H9 (cell line): ENCODE measurements at regions not wholly inside any gene's neighbourhood (a gene's known extent, or its start where the extent isn't known, plus 50 kb on each side); places are given as distances from the start of the nearest gene placed in this dataset.

ENCODE experiments used
- DNase-seq: peaks from one replicate; pipeline ENCODE4 v3.0.0-alpha.2; 2017
- H2AFZ ChIP-seq: one replicate; pipeline ENCODE4 v1.6.1; 2013; ENCODE audit warnings: mild to moderate bottlenecking, low read length, control low read depth, moderate library complexity
- H2AK5ac ChIP-seq: 2 replicates; pipeline ENCODE4 v1.6.1; 2013; ENCODE audit warnings: low read length, control low read depth, mixed read lengths; ENCODE audit not compliant: insufficient read length
- H2BK120ac ChIP-seq: one replicate; pipeline ENCODE4 v1.6.1; 2013; ENCODE audit warnings: low read depth, mild to moderate bottlenecking, low read length, control low read depth, inconsistent platforms; ENCODE audit not compliant: poor library complexity, severe bottlenecking
- H2BK12ac ChIP-seq: 2 replicates; pipeline ENCODE4 v1.6.1; 2013; ENCODE audit warnings: low read length, control low read depth, mixed read lengths, low read depth; ENCODE audit not compliant: insufficient read length
- H2BK15ac ChIP-seq: 2 replicates; pipeline ENCODE4 v1.6.1; 2013; ENCODE audit warnings: low read depth, low read length, control low read depth
- H2BK20ac ChIP-seq: one replicate; pipeline ENCODE4 v1.6.1; 2013; ENCODE audit warnings: low read depth, mild to moderate bottlenecking, low read length, control low read depth, inconsistent platforms; ENCODE audit not compliant: poor library complexity, severe bottlenecking
- H2BK5ac ChIP-seq: 2 replicates; pipeline ENCODE4 v1.6.1; 2013; ENCODE audit warnings: low read length, control low read depth, mixed read lengths; ENCODE audit not compliant: insufficient read length
- H3K14ac ChIP-seq: 2 replicates; pipeline ENCODE4 v1.6.1; 2013; ENCODE audit warnings: low read length, control low read depth; ENCODE audit not compliant: insufficient read depth
- H3K18ac ChIP-seq: 2 replicates; pipeline ENCODE4 v1.6.1; 2013; ENCODE audit warnings: low read depth, mild to moderate bottlenecking, mixed read lengths, low read length, control low read depth; ENCODE audit not compliant: insufficient read length
- H3K23ac ChIP-seq: 2 replicates; pipeline ENCODE4 v1.6.1; 2013; ENCODE audit warnings: low read length, control low read depth, mixed read lengths, low read depth; ENCODE audit not compliant: insufficient read length
- H3K23me2 ChIP-seq: 2 replicates; pipeline ENCODE4 v1.6.1; 2013; ENCODE audit warnings: low read depth, mild to moderate bottlenecking, mixed read lengths, low read length, control low read depth; ENCODE audit not compliant: insufficient read length, poor library complexity, severe bottlenecking
- H3K27ac ChIP-seq: 2 replicates; pipeline ENCODE4 v1.5.1; 2013; ENCODE audit warnings: low read length, control low read depth, mixed read lengths, low read depth; ENCODE audit not compliant: insufficient read length
- H3K27me3 ChIP-seq: 2 replicates; pipeline ENCODE4 v1.6.1; 2013; ENCODE audit warnings: low read length, control low read depth, inconsistent platforms; ENCODE audit not compliant: insufficient read depth
- H3K4ac ChIP-seq: 2 replicates; pipeline ENCODE4 v1.6.1; 2013; ENCODE audit warnings: low read depth, mild to moderate bottlenecking, control low read depth, inconsistent platforms, low read length, moderate library complexity
- H3K4me1 ChIP-seq: 2 replicates; pipeline ENCODE4 v1.6.1; 2013; ENCODE audit warnings: low read length, control low read depth, inconsistent platforms; ENCODE audit not compliant: insufficient read depth
- H3K4me2 ChIP-seq: 2 replicates; pipeline ENCODE4 v1.6.1; 2013; ENCODE audit warnings: low read length, control low read depth, mixed read lengths; ENCODE audit not compliant: insufficient read length, insufficient read depth
- H3K56ac ChIP-seq: 2 replicates; pipeline ENCODE4 v1.6.1; 2013; ENCODE audit warnings: low read depth, mild to moderate bottlenecking, mixed read lengths, low read length, control low read depth; ENCODE audit not compliant: insufficient read length
- H3K79me1 ChIP-seq: 2 replicates; pipeline ENCODE4 v1.6.1; 2013; ENCODE audit warnings: low read depth, mild to moderate bottlenecking, moderate library complexity, low read length, control low read depth, inconsistent platforms; ENCODE audit not compliant: insufficient read depth, poor library complexity, severe bottlenecking
- H3K79me2 ChIP-seq: 2 replicates; pipeline ENCODE4 v1.6.1; 2013; ENCODE audit warnings: low read length, control low read depth, inconsistent platforms; ENCODE audit not compliant: insufficient read depth
- H3K9ac ChIP-seq: 2 replicates; pipeline ENCODE4 v1.6.1; 2013; ENCODE audit warnings: low read length, control low read depth, mixed read lengths; ENCODE audit not compliant: insufficient read length; ENCODE audit errors: extremely low read depth
- H3K9me3 ChIP-seq: one replicate; pipeline ENCODE4 v1.6.1; 2013; ENCODE audit warnings: low read depth, low read length, inconsistent platforms; ENCODE audit not compliant: control insufficient read depth
- H3T11ph ChIP-seq: one replicate; pipeline ENCODE4 v1.6.1; 2013; ENCODE audit warnings: mild to moderate bottlenecking, low read length, control low read depth, inconsistent platforms
- H4K20me1 ChIP-seq: one replicate; pipeline ENCODE4 v1.6.1; 2013; ENCODE audit not compliant: control insufficient read depth, insufficient read length, insufficient read depth
- H4K5ac ChIP-seq: 2 replicates; pipeline ENCODE4 v1.6.1; 2013; ENCODE audit warnings: low read depth, mild to moderate bottlenecking, mixed read lengths, low read length, control low read depth; ENCODE audit not compliant: insufficient read length
- H4K8ac ChIP-seq: replicated peaks from 2 replicates; pipeline ENCODE4 v1.6.1; 2013; ENCODE audit warnings: low read length, control low read depth, mixed read lengths, low read depth; ENCODE audit not compliant: insufficient read length
- H4K91ac ChIP-seq: 2 replicates; pipeline ENCODE4 v1.6.1; 2013; ENCODE audit warnings: low read depth, mild to moderate bottlenecking, moderate library complexity, mixed read lengths, low read length, control low read depth; ENCODE audit not compliant: insufficient read length
- H3K27ac Mint-ChIP-seq, 3 experiments: 2 replicates in 2 of 3; 3 replicates in 1 of 3; pipeline ENCODE4 v1.8.0; 2020 to 2021; ENCODE audit warnings: mixed read lengths in 3 of 3, mild to moderate bottlenecking in 1 of 3, moderate library complexity in 1 of 3
- H3K27me3 Mint-ChIP-seq: 2 replicates; pipeline ENCODE4 v1.8.0; 2021; ENCODE audit warnings: low read depth, mild to moderate bottlenecking, moderate library complexity, mixed read lengths
- H3K36me3 Mint-ChIP-seq, 3 experiments: 2 replicates in 2 of 3; 3 replicates in 1 of 3; pipeline ENCODE4 v1.8.0; 2020 to 2021; ENCODE audit warnings: low read depth in 3 of 3, mixed read lengths in 3 of 3; ENCODE audit not compliant: insufficient read depth in 1 of 3
- H3K4me1 Mint-ChIP-seq, 2 experiments: 2 replicates each; pipeline ENCODE4 v1.8.0; 2020; ENCODE audit warnings: mixed read lengths in 2 of 2
- H3K4me3 Mint-ChIP-seq, 2 experiments: 2 replicates in 1 of 2; 3 replicates in 1 of 2; pipeline ENCODE4 v1.8.0; 2020 to 2021; ENCODE audit warnings: mild to moderate bottlenecking in 2 of 2, mixed read lengths in 2 of 2, moderate library complexity in 1 of 2
- H3K9me3 Mint-ChIP-seq, 2 experiments: 2 replicates in 1 of 2; 3 replicates in 1 of 2; pipeline ENCODE4 v1.8.0; 2020; ENCODE audit warnings: mild to moderate bottlenecking in 2 of 2, mixed read lengths in 2 of 2, moderate library complexity in 1 of 2
- CTCF ChIP-seq: fragments of 200-600 bp; sonication (generic); conservative IDR thresholded peaks from 3 replicates; pipeline ENCODE4 v1.8.0; 2021; ENCODE audit warnings: antibody characterized with exemption, mild to moderate bottlenecking
- WGBS: extraction: QIAGEN DNeasy Blood & Tissue Kit; methylation state at CpG from one replicate; pipeline ENCODE4 v1.1.7; 2013; ENCODE audit warnings: missing lambda C conversion rate, low lambda C conversion rate, mixed read lengths; ENCODE audit not compliant: insufficient read length; ENCODE audit errors: extremely low coverage; 5-methylcytosine and 5-hydroxymethylcytosine counted together

- no CpG with 5 or more reads among the region's 5 CpGs for WGBS
- no peak overlapping the region for H4K91ac ChIP-seq
- no peak overlapping the region for H2BK120ac ChIP-seq
- TF ChIP-seq CTCF, result no peak
- peaks cover 48 to 59% of the 10 kb centered on the region in 2 experiments for H3K9me3 Mint-ChIP-seq
- H3K27me3 Mint-ChIP-seq, result no peaks in the 10 kb centered on the region
- no peak overlapping the region for H4K8ac ChIP-seq
- H3K4me1 ChIP-seq, result no peaks in the 10 kb centered on the region
- H3T11ph ChIP-seq, result no peak overlapping the region
- peaks cover 32% of the 10 kb centered on the region for H3K9me3 ChIP-seq
- H2BK12ac ChIP-seq, result no peak overlapping the region
- H3K23ac ChIP-seq, result no peak overlapping the region
- no peak overlapping the region for H3K9ac ChIP-seq
- H4K5ac ChIP-seq, result no peak overlapping the region
- no peaks in the 10 kb centered on the region for H4K20me1 ChIP-seq
- no peak overlapping the region for H2BK20ac ChIP-seq
- H3K79me1 ChIP-seq, result no peaks in the 10 kb centered on the region
- no peak overlapping the region for H2BK5ac ChIP-seq
- no peak overlapping the region for H3K14ac ChIP-seq
- H3K27me3 ChIP-seq, result no peaks in the 10 kb centered on the region
- no peaks in the 10 kb centered on the region for H3K4me1 Mint-ChIP-seq
- no peak for DNase-seq
- H2AK5ac ChIP-seq, result no peak overlapping the region
- no peak overlapping the region for H3K4me3 Mint-ChIP-seq
- H3K18ac ChIP-seq, result no peak overlapping the region
- H3K79me2 ChIP-seq, result no peaks in the 10 kb centered on the region
- H3K4ac ChIP-seq, result no peak overlapping the region
- no peak overlapping the region for H3K27ac Mint-ChIP-seq
- H3K23me2 ChIP-seq, result no peaks in the 10 kb centered on the region
- H3K36me3 Mint-ChIP-seq, result no peaks in the 10 kb centered on the region; a peak in 1 of 7 replicates
- H3K27ac ChIP-seq, result no peak overlapping the region
- H3K56ac ChIP-seq, result no peak overlapping the region
- H2AFZ ChIP-seq, result no peak overlapping the region
- no peak overlapping the region for H2BK15ac ChIP-seq
- no peak overlapping the region for H3K4me2 ChIP-seq
These were observed 67.3 kb upstream of the MAGEB18 start for GRCh38 chrX:26070882-26071281.
